ENCODE measurements at regions not wholly inside any gene's neighbourhood (a gene's known extent, or its start where the extent isn't known, plus 50 kb on each side); places are given as distances from the start of the nearest gene placed in this dataset.
"Not testable (repeated sequence)": the region's sequence is repeated elsewhere in the genome, so short reads cannot be mapped to it uniquely, and the experiment has no call there.

DNA sequence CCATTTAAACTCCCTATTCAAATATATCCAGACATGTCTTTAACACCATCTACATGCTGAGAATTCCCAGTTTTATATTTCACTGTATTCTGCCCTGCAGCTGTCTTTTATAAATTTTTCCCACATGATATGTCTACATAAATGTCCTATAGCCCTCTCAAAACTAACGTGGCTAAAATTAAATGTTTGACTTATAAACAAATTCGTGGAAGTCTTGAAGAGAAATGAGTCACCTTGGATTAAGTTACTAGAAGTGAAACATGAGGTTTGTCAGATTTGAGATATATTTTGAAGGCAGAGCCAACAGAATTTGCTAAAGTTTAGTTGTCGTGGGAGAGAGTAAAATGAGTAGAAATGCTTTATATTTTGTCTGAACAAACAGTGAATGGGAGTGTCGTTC lies 386.9 kb upstream of the CNTNAP2 start:
- no peaks in the 10 kb centered on the region for H3K4me1 ChIP-seq
- no peak for DNase-seq
- no peaks in the 10 kb centered on the region for H3K36me3 ChIP-seq (ENCODE audit: insufficient read depth in 1 of 2, low read depth in 1 of 2)
- H3K9me3 ChIP-seq: no peaks in the 10 kb centered on the region
- ATAC-seq: no peak
- 16 to 23% (median 20%) methylated on average over 4 of the region's 4 CpGs for WGBS, 3 donors
- H3K27me3 ChIP-seq (ENCODE audit: insufficient read depth in 3 of 3, low read length in 2 of 3): no peaks in the 10 kb centered on the region
- no peak overlapping the region for H3K4me3 ChIP-seq
- TF ChIP-seq CTCF (IDR thresholded peaks at IDR 0.05): no peak
- intact Hi-C loops (cut with DNase I): no loop called here
- no peak overlapping the region for H3K27ac ChIP-seq

DNA sequence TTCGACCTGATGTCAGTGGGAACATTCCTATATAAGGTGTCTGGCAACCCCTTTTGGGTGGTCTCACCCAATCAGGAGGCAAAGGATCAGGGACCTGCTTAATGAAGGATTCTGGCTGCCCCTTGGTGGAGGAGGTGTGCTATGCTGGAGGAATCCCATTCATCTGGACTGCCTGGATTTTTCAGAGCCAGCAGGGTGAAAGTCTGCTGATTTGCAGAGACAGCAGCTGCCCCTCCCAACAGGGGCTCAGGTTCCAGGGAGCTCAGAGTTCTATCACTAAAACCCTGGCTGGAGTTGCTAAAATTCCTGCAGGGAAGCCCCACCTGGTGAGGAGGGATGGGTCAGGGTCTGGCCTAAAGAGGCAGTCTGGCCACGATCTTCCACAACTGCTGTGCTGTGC lies 398.5 kb upstream of the CNTNAP2 start:
- H3K36me3 ChIP-seq (ENCODE audit: insufficient read depth in 1 of 2, low read depth in 1 of 2): no peaks in the 10 kb centered on the region
- intact Hi-C loops (cut with DNase I): no loop called here
- H3K9me3 ChIP-seq: no peaks in the 10 kb centered on the region
- H3K27me3 ChIP-seq (ENCODE audit: insufficient read depth in 3 of 3, low read length in 2 of 3): no peaks in the 10 kb centered on the region
- no peak overlapping the region for H3K4me3 ChIP-seq
- 38 to 49% (median 40%) methylated on average over 2 of the region's 2 CpGs for WGBS, 3 donors
- DNase-seq (no peak), ATAC-seq (no peak)
- H3K27ac ChIP-seq: no peak overlapping the region
- H3K4me1 ChIP-seq: no peaks in the 10 kb centered on the region
- no peak for TF ChIP-seq CTCF (IDR thresholded peaks at IDR 0.05)

DNA sequence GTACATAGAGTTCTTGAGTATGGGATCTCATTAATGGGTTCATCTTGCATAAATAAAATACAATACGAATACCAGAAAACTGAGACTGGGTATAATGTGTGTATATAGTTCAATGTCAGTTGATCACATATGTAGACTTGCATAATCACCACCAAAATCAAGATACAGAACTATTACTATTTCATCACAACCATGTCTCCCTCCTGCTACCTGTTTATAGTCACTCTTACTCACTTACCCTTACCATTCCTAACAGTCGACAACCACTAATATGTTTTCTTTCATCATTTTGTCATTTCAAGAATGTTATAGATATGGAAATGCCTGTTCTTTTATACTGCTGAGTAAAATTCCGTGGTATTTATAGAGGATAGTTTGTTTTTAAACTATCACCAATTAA lies 416.1 kb upstream of the CNTNAP2 start:
- H3K9me3 ChIP-seq: no peaks in the 10 kb centered on the region
- intact Hi-C loops (cut with DNase I): no loop called here
- H3K27ac ChIP-seq: no peak overlapping the region
- H3K4me3 ChIP-seq: no peak overlapping the region
- H3K36me3 ChIP-seq (ENCODE audit: insufficient read depth in 1 of 2, low read depth in 1 of 2): no peaks in the 10 kb centered on the region
- ATAC-seq (no peak), DNase-seq (no peak)
- H3K4me1 ChIP-seq: no peaks in the 10 kb centered on the region
- TF ChIP-seq CTCF (IDR thresholded peaks at IDR 0.05): no peak
- no peaks in the 10 kb centered on the region for H3K27me3 ChIP-seq (ENCODE audit: insufficient read depth in 3 of 3, low read length in 2 of 3)
- 73 to 74% (median 73%) methylated on average over 3 of the region's 3 CpGs for WGBS, 3 donors

GRCh38 chr7:145698526-145699262 lies 417.9 kb upstream of the CNTNAP2 start:
- Histone ChIP-seq H3K27me3 (ENCODE audit: insufficient read depth in 3 of 3, low read length in 2 of 3) (no peaks in the 10 kb centered on the region), H3K9me3 (no peaks in the 10 kb centered on the region), H3K4me3 (no peak overlapping the region), H3K4me1 (no peaks in the 10 kb centered on the region), H3K27ac (no peak overlapping the region), H3K36me3 (ENCODE audit: insufficient read depth in 1 of 2, low read depth in 1 of 2) (no peaks in the 10 kb centered on the region)
- ATAC-seq (no peak), DNase-seq (no peak)
- 69 to 72% (median 71%) methylated on average over 6 of the region's 6 CpGs for WGBS, 3 donors
- TF ChIP-seq CTCF (IDR thresholded peaks at IDR 0.05): no peak
- intact Hi-C loops (cut with DNase I): no loop called here

- DNase-seq; intact Hi-C loops (cut with DNase I); H3K9me3 ChIP-seq; H3K27ac ChIP-seq; H3K27me3 ChIP-seq (ENCODE audit: insufficient read depth in 3 of 3, low read length in 2 of 3); H3K4me3 ChIP-seq; ATAC-seq; H3K4me1 ChIP-seq; H3K36me3 ChIP-seq (ENCODE audit: insufficient read depth in 1 of 2, low read depth in 1 of 2): not testable (repeated sequence)
- 96% methylated on average over 36 to 49 of the region's 49 CpGs for WGBS, 3 donors
Measured at GRCh38 chr7:145697412-145698107, 419.0 kb upstream of the CNTNAP2 start.
